ENCODE measurements at regions not wholly inside any gene's neighbourhood (a gene's known extent, or its start where the extent isn't known, plus 50 kb on each side); places are given as distances from the start of the nearest gene placed in this dataset.

GRCh38 chr3:168574455-168575158 is 478.9 kb upstream of the GOLIM4 start:
- TF ChIP-seq TGIF2 (CRISPR knock-in tag; IDR thresholded peaks at IDR 0.05) (no peak), MXD4 (CRISPR knock-in tag; IDR thresholded peaks at IDR 0.05) (no peak), CHD2 (IDR thresholded peaks at IDR 0.05; ENCODE audit: low read depth, low read length) (no peak), CHD4 (IDR thresholded peaks at IDR 0.05; ENCODE audit: borderline replicate concordance, low read length) (no peak), U2AF2 (IDR thresholded peaks at IDR 0.05; ENCODE audit: low read depth, low read length) (no peak), PRDM4 (CRISPR knock-in tag; IDR thresholded peaks at IDR 0.05; ENCODE audit: borderline replicate concordance) (no peak), ZBTB1 (CRISPR knock-in tag; IDR thresholded peaks at IDR 0.05; ENCODE audit: borderline replicate concordance) (no peak), GZF1 (CRISPR knock-in tag; IDR thresholded peaks at IDR 0.05) (no peak)
